H9 (cell line): ENCODE measurements at regions not wholly inside any gene's neighbourhood (a gene's known extent, or its start where the extent isn't known, plus 50 kb on each side); places are given as distances from the start of the nearest gene placed in this dataset.

Experiments used
- DNase-seq: peaks from one replicate; pipeline ENCODE4 v3.0.0-alpha.2; 2017
- H2AFZ ChIP-seq: one replicate; pipeline ENCODE4 v1.6.1; 2013; ENCODE audit warnings: mild to moderate bottlenecking, low read length, control low read depth, moderate library complexity
- H2AK5ac ChIP-seq: 2 replicates; pipeline ENCODE4 v1.6.1; 2013; ENCODE audit warnings: low read length, control low read depth, mixed read lengths; ENCODE audit not compliant: insufficient read length
- H2BK120ac ChIP-seq: one replicate; pipeline ENCODE4 v1.6.1; 2013; ENCODE audit warnings: low read depth, mild to moderate bottlenecking, low read length, control low read depth, inconsistent platforms; ENCODE audit not compliant: poor library complexity, severe bottlenecking
- H2BK12ac ChIP-seq: 2 replicates; pipeline ENCODE4 v1.6.1; 2013; ENCODE audit warnings: low read length, control low read depth, mixed read lengths, low read depth; ENCODE audit not compliant: insufficient read length
- H2BK15ac ChIP-seq: 2 replicates; pipeline ENCODE4 v1.6.1; 2013; ENCODE audit warnings: low read depth, low read length, control low read depth
- H2BK20ac ChIP-seq: one replicate; pipeline ENCODE4 v1.6.1; 2013; ENCODE audit warnings: low read depth, mild to moderate bottlenecking, low read length, control low read depth, inconsistent platforms; ENCODE audit not compliant: poor library complexity, severe bottlenecking
- H2BK5ac ChIP-seq: 2 replicates; pipeline ENCODE4 v1.6.1; 2013; ENCODE audit warnings: low read length, control low read depth, mixed read lengths; ENCODE audit not compliant: insufficient read length
- H3K14ac ChIP-seq: 2 replicates; pipeline ENCODE4 v1.6.1; 2013; ENCODE audit warnings: low read length, control low read depth; ENCODE audit not compliant: insufficient read depth
- H3K18ac ChIP-seq: 2 replicates; pipeline ENCODE4 v1.6.1; 2013; ENCODE audit warnings: low read depth, mild to moderate bottlenecking, mixed read lengths, low read length, control low read depth; ENCODE audit not compliant: insufficient read length
- H3K23ac ChIP-seq: 2 replicates; pipeline ENCODE4 v1.6.1; 2013; ENCODE audit warnings: low read length, control low read depth, mixed read lengths, low read depth; ENCODE audit not compliant: insufficient read length
- H3K23me2 ChIP-seq: 2 replicates; pipeline ENCODE4 v1.6.1; 2013; ENCODE audit warnings: low read depth, mild to moderate bottlenecking, mixed read lengths, low read length, control low read depth; ENCODE audit not compliant: insufficient read length, poor library complexity, severe bottlenecking
- H3K27ac ChIP-seq: 2 replicates; pipeline ENCODE4 v1.5.1; 2013; ENCODE audit warnings: low read length, control low read depth, mixed read lengths, low read depth; ENCODE audit not compliant: insufficient read length
- H3K27me3 ChIP-seq: 2 replicates; pipeline ENCODE4 v1.6.1; 2013; ENCODE audit warnings: low read length, control low read depth, inconsistent platforms; ENCODE audit not compliant: insufficient read depth
- H3K4ac ChIP-seq: 2 replicates; pipeline ENCODE4 v1.6.1; 2013; ENCODE audit warnings: low read depth, mild to moderate bottlenecking, control low read depth, inconsistent platforms, low read length, moderate library complexity
- H3K4me1 ChIP-seq: 2 replicates; pipeline ENCODE4 v1.6.1; 2013; ENCODE audit warnings: low read length, control low read depth, inconsistent platforms; ENCODE audit not compliant: insufficient read depth
- H3K4me2 ChIP-seq: 2 replicates; pipeline ENCODE4 v1.6.1; 2013; ENCODE audit warnings: low read length, control low read depth, mixed read lengths; ENCODE audit not compliant: insufficient read length, insufficient read depth
- H3K56ac ChIP-seq: 2 replicates; pipeline ENCODE4 v1.6.1; 2013; ENCODE audit warnings: low read depth, mild to moderate bottlenecking, mixed read lengths, low read length, control low read depth; ENCODE audit not compliant: insufficient read length
- H3K79me1 ChIP-seq: 2 replicates; pipeline ENCODE4 v1.6.1; 2013; ENCODE audit warnings: low read depth, mild to moderate bottlenecking, moderate library complexity, low read length, control low read depth, inconsistent platforms; ENCODE audit not compliant: insufficient read depth, poor library complexity, severe bottlenecking
- H3K79me2 ChIP-seq: 2 replicates; pipeline ENCODE4 v1.6.1; 2013; ENCODE audit warnings: low read length, control low read depth, inconsistent platforms; ENCODE audit not compliant: insufficient read depth
- H3K9ac ChIP-seq: 2 replicates; pipeline ENCODE4 v1.6.1; 2013; ENCODE audit warnings: low read length, control low read depth, mixed read lengths; ENCODE audit not compliant: insufficient read length; ENCODE audit errors: extremely low read depth
- H3K9me3 ChIP-seq: one replicate; pipeline ENCODE4 v1.6.1; 2013; ENCODE audit warnings: low read depth, low read length, inconsistent platforms; ENCODE audit not compliant: control insufficient read depth
- H3T11ph ChIP-seq: one replicate; pipeline ENCODE4 v1.6.1; 2013; ENCODE audit warnings: mild to moderate bottlenecking, low read length, control low read depth, inconsistent platforms
- H4K20me1 ChIP-seq: one replicate; pipeline ENCODE4 v1.6.1; 2013; ENCODE audit not compliant: control insufficient read depth, insufficient read length, insufficient read depth
- H4K5ac ChIP-seq: 2 replicates; pipeline ENCODE4 v1.6.1; 2013; ENCODE audit warnings: low read depth, mild to moderate bottlenecking, mixed read lengths, low read length, control low read depth; ENCODE audit not compliant: insufficient read length
- H4K8ac ChIP-seq: replicated peaks from 2 replicates; pipeline ENCODE4 v1.6.1; 2013; ENCODE audit warnings: low read length, control low read depth, mixed read lengths, low read depth; ENCODE audit not compliant: insufficient read length
- H4K91ac ChIP-seq: 2 replicates; pipeline ENCODE4 v1.6.1; 2013; ENCODE audit warnings: low read depth, mild to moderate bottlenecking, moderate library complexity, mixed read lengths, low read length, control low read depth; ENCODE audit not compliant: insufficient read length
- H3K27ac Mint-ChIP-seq, 3 experiments: 2 replicates in 2 of 3; 3 replicates in 1 of 3; pipeline ENCODE4 v1.8.0; 2020 to 2021; ENCODE audit warnings: mixed read lengths in 3 of 3, mild to moderate bottlenecking in 1 of 3, moderate library complexity in 1 of 3
- H3K27me3 Mint-ChIP-seq: 2 replicates; pipeline ENCODE4 v1.8.0; 2021; ENCODE audit warnings: low read depth, mild to moderate bottlenecking, moderate library complexity, mixed read lengths
- H3K36me3 Mint-ChIP-seq, 3 experiments: 2 replicates in 2 of 3; 3 replicates in 1 of 3; pipeline ENCODE4 v1.8.0; 2020 to 2021; ENCODE audit warnings: low read depth in 3 of 3, mixed read lengths in 3 of 3; ENCODE audit not compliant: insufficient read depth in 1 of 3
- H3K4me1 Mint-ChIP-seq, 2 experiments: 2 replicates each; pipeline ENCODE4 v1.8.0; 2020; ENCODE audit warnings: mixed read lengths in 2 of 2
- H3K4me3 Mint-ChIP-seq, 2 experiments: 2 replicates in 1 of 2; 3 replicates in 1 of 2; pipeline ENCODE4 v1.8.0; 2020 to 2021; ENCODE audit warnings: mild to moderate bottlenecking in 2 of 2, mixed read lengths in 2 of 2, moderate library complexity in 1 of 2
- H3K9me3 Mint-ChIP-seq, 2 experiments: 2 replicates in 1 of 2; 3 replicates in 1 of 2; pipeline ENCODE4 v1.8.0; 2020; ENCODE audit warnings: mild to moderate bottlenecking in 2 of 2, mixed read lengths in 2 of 2, moderate library complexity in 1 of 2
- TF ChIP-seq, protein P1 (sequence below): fragments of 200-600 bp; sonication (generic); conservative IDR thresholded peaks from 3 replicates; pipeline ENCODE4 v1.8.0; 2021; ENCODE audit warnings: antibody characterized with exemption, mild to moderate bottlenecking

DNA sequence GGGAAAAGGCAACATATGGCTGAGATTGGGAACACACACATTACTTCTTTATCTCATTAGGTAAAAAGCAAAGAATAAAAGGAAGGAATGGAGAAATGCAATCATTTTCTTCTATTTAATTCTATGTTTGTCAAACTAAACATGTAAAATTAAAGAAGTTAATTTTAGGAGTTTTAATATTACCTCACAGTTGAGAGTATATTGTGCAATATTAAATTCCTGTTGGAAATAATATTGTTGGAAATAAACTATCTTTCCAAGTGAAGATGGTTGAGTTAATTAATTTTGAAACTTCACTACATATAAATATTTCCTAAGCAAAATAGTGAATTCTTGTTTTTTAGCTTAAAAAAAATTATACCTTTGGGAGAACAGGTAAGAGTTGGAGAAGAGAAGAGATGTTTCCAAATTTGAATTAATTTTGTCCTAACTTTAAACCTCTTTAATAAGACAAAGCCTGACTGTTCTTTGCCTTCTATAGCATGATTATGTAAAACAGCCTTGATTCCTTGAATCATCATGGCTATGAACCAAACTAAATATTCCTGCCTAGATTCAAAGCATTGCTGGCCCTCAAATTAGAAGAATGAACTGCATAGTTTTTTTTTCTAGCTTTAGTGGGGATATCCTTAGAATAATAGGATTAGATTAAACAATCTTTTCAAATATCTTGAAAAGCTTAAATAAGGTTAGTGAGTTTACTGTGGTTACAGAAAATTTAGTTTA, 1349.1 kb upstream of the ADGRB3 start:
- peaks cover 6 to 11% of the 10 kb centered on the region in 2 experiments; a peak in 4 of 5 replicates for H3K9me3 Mint-ChIP-seq
- no peaks in the 10 kb centered on the region for H3K23me2 ChIP-seq
- H3K9ac ChIP-seq: no peak overlapping the region
- H3T11ph ChIP-seq: no peak overlapping the region
- no peaks in the 10 kb centered on the region for H3K4me1 Mint-ChIP-seq
- DNase-seq: no peak
- no peak overlapping the region for H2BK5ac ChIP-seq
- H3K27me3 Mint-ChIP-seq: no peaks in the 10 kb centered on the region
- no peak overlapping the region for H3K23ac ChIP-seq
- no peak overlapping the region for H3K18ac ChIP-seq
- H2BK120ac ChIP-seq: no peak overlapping the region
- no peak overlapping the region for H2AFZ ChIP-seq
- no peak overlapping the region for H2BK12ac ChIP-seq
- no peak overlapping the region for H3K27ac ChIP-seq
- H3K4me3 Mint-ChIP-seq: no peak overlapping the region
- no peak overlapping the region for H2BK20ac ChIP-seq
- no peaks in the 10 kb centered on the region for H3K79me2 ChIP-seq
- no peak overlapping the region for H2BK15ac ChIP-seq
- H3K36me3 Mint-ChIP-seq: no peaks in the 10 kb centered on the region; a peak in 1 of 7 replicates
- H3K79me1 ChIP-seq: no peaks in the 10 kb centered on the region
- no peak overlapping the region for H4K5ac ChIP-seq
- no peaks in the 10 kb centered on the region for H3K27me3 ChIP-seq
- H4K8ac ChIP-seq: no peak overlapping the region
- no peak overlapping the region for H3K27ac Mint-ChIP-seq
- H4K91ac ChIP-seq: no peak overlapping the region
- no peaks in the 10 kb centered on the region for H3K9me3 ChIP-seq
- no peak overlapping the region for H2AK5ac ChIP-seq
- H3K4ac ChIP-seq: no peak overlapping the region
- TF ChIP-seq, protein P1, sequence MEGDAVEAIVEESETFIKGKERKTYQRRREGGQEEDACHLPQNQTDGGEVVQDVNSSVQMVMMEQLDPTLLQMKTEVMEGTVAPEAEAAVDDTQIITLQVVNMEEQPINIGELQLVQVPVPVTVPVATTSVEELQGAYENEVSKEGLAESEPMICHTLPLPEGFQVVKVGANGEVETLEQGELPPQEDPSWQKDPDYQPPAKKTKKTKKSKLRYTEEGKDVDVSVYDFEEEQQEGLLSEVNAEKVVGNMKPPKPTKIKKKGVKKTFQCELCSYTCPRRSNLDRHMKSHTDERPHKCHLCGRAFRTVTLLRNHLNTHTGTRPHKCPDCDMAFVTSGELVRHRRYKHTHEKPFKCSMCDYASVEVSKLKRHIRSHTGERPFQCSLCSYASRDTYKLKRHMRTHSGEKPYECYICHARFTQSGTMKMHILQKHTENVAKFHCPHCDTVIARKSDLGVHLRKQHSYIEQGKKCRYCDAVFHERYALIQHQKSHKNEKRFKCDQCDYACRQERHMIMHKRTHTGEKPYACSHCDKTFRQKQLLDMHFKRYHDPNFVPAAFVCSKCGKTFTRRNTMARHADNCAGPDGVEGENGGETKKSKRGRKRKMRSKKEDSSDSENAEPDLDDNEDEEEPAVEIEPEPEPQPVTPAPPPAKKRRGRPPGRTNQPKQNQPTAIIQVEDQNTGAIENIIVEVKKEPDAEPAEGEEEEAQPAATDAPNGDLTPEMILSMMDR: no peak
- no peak overlapping the region for H3K56ac ChIP-seq
- no peak overlapping the region for H3K4me2 ChIP-seq
- no peaks in the 10 kb centered on the region for H3K4me1 ChIP-seq
- no peaks in the 10 kb centered on the region for H4K20me1 ChIP-seq
- H3K14ac ChIP-seq: no peak overlapping the region
